GM12878 (cell line): ENCODE measurements at regions not wholly inside any gene's neighbourhood (a gene's known extent, or its start where the extent isn't known, plus 50 kb on each side); places are given as distances from the start of the nearest gene placed in this dataset.

ENCODE experiments used
- ATAC-seq: fragments of 200-7000 bp; cut with Tn5 transposase; 3 replicates; pipeline ENCODE4 v1.9.1; 2020; ENCODE audit warnings: mild to moderate bottlenecking, moderate library complexity
- BruUV-seq: library from RNA; stranded (reverse); fragments of 400-500 nt; replicated peaks from 2 replicates; lab custom pipeline; 2021; lab: Mats Ljungman, UMichigan
- CTCF ChIA-PET: fragments of 300-600 bp; sonication (Branson Sonifier 250); formaldehyde crosslinking; extraction: SDS; loops from one replicate; lab custom pipeline; 2021; ENCODE audit warnings: inconsistent platforms; lab: Yijun Ruan, JAX
- POLR2A ChIA-PET: fragments of 350-600 bp; formaldehyde crosslinking; extraction: SDS; loops from one replicate; lab custom pipeline; 2021; ENCODE audit warnings: inconsistent platforms; lab: Charles Lee
- RAD21 ChIA-PET: fragments of 300-600 bp; sonication (Branson Sonifier 250); formaldehyde crosslinking; loops from one replicate; lab custom pipeline; 2023; ENCODE audit warnings: antibody characterized with exemption; ENCODE audit not compliant: unreplicated experiment; lab: Charles Lee
- SMC1A ChIA-PET: fragments of 300-600 bp; sonication (Branson Sonifier 250); formaldehyde crosslinking; loops from one replicate; lab custom pipeline; 2023; ENCODE audit not compliant: unreplicated experiment, uncharacterized antibody; lab: Charles Lee
- DNase-seq: peaks from one replicate; pipeline ENCODE4 v3.0.0-alpha.2; 2011; ENCODE audit warnings: low read depth, low spot score
- FAIRE-seq: peaks from 3 replicates; lab custom pipeline; 2011; peaks lifted over from hg19 to GRCh38; lab: Jason Lieb, UNC
- H2AFZ ChIP-seq: 2 replicates; pipeline ENCODE4 v1.6.0; 2011; ENCODE audit warnings: low read depth, low read length, control low read depth; ENCODE audit not compliant: control insufficient read depth
- H3K27ac ChIP-seq: 2 replicates; pipeline ENCODE4 v1.5.1; 2011; ENCODE audit warnings: control low read depth; ENCODE audit not compliant: control insufficient read depth, insufficient read depth
- H3K27me3 ChIP-seq, 2 experiments: replicated peaks in 1 of 2; 2 replicates each; pipeline versions ENCODE4 v1.6.0 to v1.6.1; 2011; ENCODE audit warnings: low read length in 1 of 2; ENCODE audit not compliant: control insufficient read depth in 2 of 2, insufficient read depth in 2 of 2
- H3K36me3 ChIP-seq, 2 experiments: 2 replicates each; pipeline ENCODE4 v1.5.1; 2011; ENCODE audit warnings: low read length in 1 of 2; ENCODE audit not compliant: control insufficient read depth in 2 of 2, insufficient read depth in 2 of 2
- H3K4me1 ChIP-seq: 2 replicates; pipeline ENCODE4 v1.6.1; 2011; ENCODE audit warnings: mild to moderate bottlenecking, low read length, moderate library complexity, mixed read lengths; ENCODE audit not compliant: control insufficient read depth, insufficient read depth
- H3K4me2 ChIP-seq: 2 replicates; pipeline ENCODE4 v1.6.0; 2011; ENCODE audit warnings: control low read depth; ENCODE audit not compliant: control insufficient read depth, insufficient read depth
- H3K4me3 ChIP-seq: fragments of 200-600 bp; sonication (generic); 2 replicates; pipeline ENCODE4 v1.5.1; 2016
- H3K79me2 ChIP-seq: 2 replicates; pipeline ENCODE4 v1.6.0; 2011; ENCODE audit warnings: low read length; ENCODE audit not compliant: control insufficient read depth, insufficient read depth
- H3K9ac ChIP-seq: 2 replicates; pipeline ENCODE4 v1.8.0; 2011; ENCODE audit warnings: low read length, control low read depth, mixed read lengths; ENCODE audit not compliant: control insufficient read depth, insufficient read depth
- H3K9me3 ChIP-seq: replicated peaks from 3 replicates; pipeline ENCODE4 v1.5.1; 2011; ENCODE audit warnings: mild to moderate bottlenecking, low read length; ENCODE audit not compliant: control insufficient read depth, insufficient read depth
- H4K20me1 ChIP-seq: 2 replicates; pipeline ENCODE4 v1.6.0; 2011; ENCODE audit not compliant: control insufficient read depth, insufficient read depth
- HDGF ChIP-seq: fragments of 450-650 bp; IDR thresholded peaks from 2 replicates; pipeline ENCODE4 v1.6.1; 2016; ENCODE audit warnings: antibody characterized with exemption
- PBX3 ChIP-seq: IDR thresholded peaks from 2 replicates; pipeline ENCODE4 v1.6.1; 2011; ENCODE audit warnings: mild to moderate bottlenecking, low read depth, low read length, moderate library complexity; ENCODE audit not compliant: insufficient replicate concordance
- SIN3A ChIP-seq: IDR thresholded peaks from 2 replicates; pipeline ENCODE4 v1.6.1; 2012; ENCODE audit warnings: low read depth, low read length, improper control_type of control experiment
- SMAD1 ChIP-seq: fragments of 450-650 bp; IDR thresholded peaks from 2 replicates; pipeline ENCODE4 v1.6.1; 2018; ENCODE audit warnings: mild to moderate bottlenecking, low read depth; ENCODE audit not compliant: partially characterized antibody
- TCF7 ChIP-seq: IDR thresholded peaks from 2 replicates; pipeline ENCODE4 v1.6.1; 2014; ENCODE audit warnings: antibody characterized with exemption, borderline replicate concordance
- ZBTB40 ChIP-seq: fragments of 450-650 bp; IDR thresholded peaks from 2 replicates; pipeline ENCODE4 v1.6.1; 2016; ENCODE audit warnings: mild to moderate bottlenecking, moderate library complexity, borderline replicate concordance
- ZNF24 ChIP-seq: fragments of 450-650 bp; IDR thresholded peaks from 2 replicates; pipeline ENCODE4 v1.6.1; 2017; ENCODE audit warnings: antibody characterized with exemption, mild to moderate bottlenecking
- WGBS: methylation state at CpG from one replicate; pipeline ENCODE4 v1.1.6; 2016; ENCODE audit warnings: low lambda C conversion rate; ENCODE audit not compliant: insufficient replicate concordance, insufficient coverage; ENCODE audit errors: missing lambda C conversion rate; 5-methylcytosine and 5-hydroxymethylcytosine counted together
- in situ Hi-C: fragments of 300-500 bp; cut with MboI; formaldehyde crosslinking; loops from 9 replicates; pipeline ENCODE4 v1.14.3; 2018; ENCODE audit warnings: mixed read lengths
- intact Hi-C: fragments of 100-400 bp; cut with micrococcal nuclease; formaldehyde crosslinking; loops from one replicate; pipeline ENCODE4 v1.14.2; 2022; ENCODE audit not compliant: unreplicated experiment

GRCh38 chr5:54834121-54834842 lies 151.1 kb downstream of the ESM1 start:
- in situ Hi-C loops: no loop called here
- no peak overlapping the region for H3K27ac ChIP-seq
- no peak overlapping the region for H3K4me3 ChIP-seq
- FAIRE-seq: no peak
- H3K9ac ChIP-seq: no peak overlapping the region
- H3K4me1 ChIP-seq: no peaks in the 10 kb centered on the region
- DNase-seq: no peak
- CTCF ChIA-PET: no interaction called here
- no peak for ATAC-seq
- no peak overlapping the region for H3K4me2 ChIP-seq
- POLR2A ChIA-PET: no interaction called here
- RAD21 ChIA-PET: no interaction called here
- H3K9me3 ChIP-seq: no peaks in the 10 kb centered on the region; the same call in 2 of the 3 replicates
- 35% methylated on average over 9 of the region's 9 CpGs for WGBS
- H4K20me1 ChIP-seq: no peaks in the 10 kb centered on the region
- H3K36me3 ChIP-seq: no peaks in the 10 kb centered on the region
- no TSS peak for BruUV-seq
- no peak overlapping the region for H2AFZ ChIP-seq
- no peak for TF ChIP-seq SMAD1
- no peak for TF ChIP-seq SIN3A
- no peak for TF ChIP-seq PBX3
- no peak for TF ChIP-seq ZBTB40
- no peak for TF ChIP-seq TCF7
- TF ChIP-seq HDGF: no peak
- no peak for TF ChIP-seq ZNF24
- TF ChIP-seq, all 136 proteins: peak for 0
- Histone ChIP-seq H3K79me2 (no peaks in the 10 kb centered on the region), H3K27me3 (peaks cover 0 to 3% of the 10 kb centered on the region in 2 experiments; a peak in 2 of 4 replicates)
- SMC1A ChIA-PET: no interaction called here
- intact Hi-C loops: no loop called here
